ENCODE measurements at regions not wholly inside any gene's neighbourhood (a gene's known extent, or its start where the extent isn't known, plus 50 kb on each side); places are given as distances from the start of the nearest gene placed in this dataset.

- TF ChIP-seq PKNOX1 (IDR thresholded peaks at IDR 0.05) (no peak), NFRKB (IDR thresholded peaks at IDR 0.05) (no peak), CTBP1 (IDR thresholded peaks at IDR 0.05; ENCODE audit: borderline replicate concordance) (no peak), HDGF (IDR thresholded peaks at IDR 0.05; ENCODE audit: borderline replicate concordance) (no peak), FOXK2 (IDR thresholded peaks at IDR 0.05) (no peak), TARDBP (IDR thresholded peaks at IDR 0.05) (no peak), SUZ12 (IDR thresholded peaks at IDR 0.05) (no peak), SP1 (IDR thresholded peaks at IDR 0.05) (no peak)
Observed at GRCh38 chr2:12931186-12931844, 214.6 kb downstream of the TRIB2 start.

All from HEK293T (cell line).